ENCODE measurements at regions not wholly inside any gene's neighbourhood (a gene's known extent, or its start where the extent isn't known, plus 50 kb on each side); places are given as distances from the start of the nearest gene placed in this dataset.

- DNase-seq = no peak
Observed at GRCh38 chr18:6653880-6654279, 75.6 kb upstream of the ARHGAP28 start.

GRCh38 chr18:6659963-6660725, 69.4 kb upstream of the ARHGAP28 start:
- DNase-seq = no peak

GRCh38 chr18:6661692-6662415, 67.7 kb upstream of the ARHGAP28 start:
- DNase-seq = no peak

- no peak for DNase-seq
Observed at GRCh38 chr18:6666012-6666685, 63.4 kb upstream of the ARHGAP28 start.

DNA sequence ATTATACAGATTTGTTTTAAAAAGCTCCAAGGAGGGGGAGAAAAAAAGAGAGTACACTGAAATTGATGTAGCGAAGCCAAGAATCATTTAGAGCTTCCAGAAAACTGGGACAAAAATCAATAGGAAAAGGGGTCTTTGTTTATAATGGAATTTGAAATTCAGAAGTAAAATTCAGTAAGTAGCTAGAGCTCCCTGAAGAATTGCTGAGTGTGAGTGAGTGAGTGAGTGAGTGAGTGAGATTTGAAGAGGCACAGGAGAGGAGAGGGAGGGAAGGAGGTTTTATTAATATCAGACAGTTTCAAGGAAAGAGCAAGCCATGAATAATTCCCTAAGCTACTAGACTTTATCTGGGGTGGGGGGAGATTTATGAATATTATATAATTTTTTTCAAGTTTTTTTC, 60.7 kb upstream of the ARHGAP28 start:
- no peak for DNase-seq

- no peak for DNase-seq
Observed at GRCh38 chr18:6672821-6673308, 56.7 kb upstream of the ARHGAP28 start.

DNA sequence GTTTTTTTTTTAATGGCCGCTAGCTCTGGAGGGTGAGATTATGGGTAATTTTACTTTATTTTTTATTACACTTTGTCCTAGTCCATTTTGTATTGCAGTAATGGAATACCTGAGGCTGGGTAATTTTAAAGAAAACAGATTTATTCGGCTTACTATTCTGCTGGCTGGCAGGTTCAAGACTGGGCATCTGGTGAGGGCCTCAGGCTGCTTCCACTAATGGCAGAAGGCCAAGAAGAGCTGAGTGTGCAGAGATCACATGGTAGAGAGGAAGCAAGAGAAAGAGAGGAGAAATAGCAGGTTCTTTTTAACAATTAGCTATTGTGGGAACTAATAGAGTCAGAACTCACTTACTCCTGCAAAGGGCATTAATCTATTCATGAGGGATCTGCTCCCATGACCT, 52.4 kb upstream of the ARHGAP28 start:
- peak in 1 of 4 experiments; percentile 1 for DNase-seq

- no peak for DNase-seq
Observed at GRCh38 chr18:6679201-6679600, 50.3 kb upstream of the ARHGAP28 start.
